AG04450 (cell line): ENCODE measurements at regions not wholly inside any gene's neighbourhood (a gene's known extent, or its start where the extent isn't known, plus 50 kb on each side); places are given as distances from the start of the nearest gene placed in this dataset.

Source experiments
- CTCF ChIA-PET: fragments of 300-600, 350-600 bp; formaldehyde crosslinking; extraction: SDS; loops from one replicate; lab custom pipeline; 2022; ENCODE audit warnings: antibody characterized with exemption, inconsistent platforms; lab: Charles Lee
- POLR2A ChIA-PET: fragments of 350-600 bp; formaldehyde crosslinking; extraction: SDS; loops from one replicate; lab custom pipeline; 2021; ENCODE audit warnings: antibody characterized with exemption, inconsistent platforms; lab: Yijun Ruan, JAX
- DNase-seq: peaks from one replicate; pipeline ENCODE4 v3.0.0-alpha.2; 2011; ENCODE audit warnings: low read depth, low spot score
- H3K27ac ChIP-seq: one replicate; pipeline ENCODE4 v1.5.1; 2012; ENCODE audit warnings: low read depth, low read length, control low read depth
- H3K27me3 ChIP-seq: one replicate; pipeline ENCODE4 v1.6.0; 2012; ENCODE audit warnings: low read length; ENCODE audit not compliant: control insufficient read depth, insufficient read depth
- H3K4me3 ChIP-seq: 2 replicates; pipeline ENCODE4 v1.5.1; 2011; ENCODE audit warnings: mild to moderate bottlenecking, low read depth, low read length, control low read depth
- H3K9me3 ChIP-seq: 2 replicates; pipeline ENCODE4 v1.5.1; 2012; ENCODE audit warnings: low read length; ENCODE audit not compliant: control insufficient read depth, insufficient read depth
- CTCF ChIP-seq: IDR thresholded peaks from 2 replicates; pipeline ENCODE4 v1.5.1; 2011; ENCODE audit warnings: low read depth, low read length, control low read depth, inconsistent platforms

- peaks cover 4% of the 10 kb centered on the region; the same call in 1 of the 2 replicates for H3K9me3 ChIP-seq
- H3K4me3 ChIP-seq = no peak overlapping the region
- no peak overlapping the region for H3K27ac ChIP-seq
- no peak for DNase-seq
- ChIA-PET POLR2A (no interaction called here), CTCF (no interaction called here)
- no peak for TF ChIP-seq CTCF
- no peaks in the 10 kb centered on the region for H3K27me3 ChIP-seq
Measured at GRCh38 chr16:59941594-59941993, 1207.5 kb upstream of the GOT2 start.

GRCh38 chr16:59920054-59920453 is 1185.9 kb upstream of the GOT2 start:
- DNase-seq = no peak
- Histone ChIP-seq H3K9me3 (no peaks in the 10 kb centered on the region), H3K27me3 (no peaks in the 10 kb centered on the region), H3K4me3 (no peak overlapping the region), H3K27ac (no peak overlapping the region)
- POLR2A ChIA-PET = no interaction called here
- TF ChIP-seq CTCF = no peak
- CTCF ChIA-PET = interaction anchor here (0.7 kb wide), 1 partner anchor 12 kb away, joined by 3 read pairs; no protein-coding TSS in a partner anchor

GRCh38 chr16:59913666-59914065 is 1179.5 kb upstream of the GOT2 start:
- no peak overlapping the region for H3K4me3 ChIP-seq
- ChIA-PET POLR2A (no interaction called here), CTCF (no interaction called here)
- no peaks in the 10 kb centered on the region for H3K9me3 ChIP-seq
- H3K27me3 ChIP-seq = no peaks in the 10 kb centered on the region
- TF ChIP-seq CTCF = no peak
- H3K27ac ChIP-seq = no peak overlapping the region
- DNase-seq = no peak

- no peak overlapping the region for H3K27ac ChIP-seq
- no peaks in the 10 kb centered on the region for H3K27me3 ChIP-seq
- no peak for DNase-seq
- no peak for TF ChIP-seq CTCF
- H3K9me3 ChIP-seq = no peaks in the 10 kb centered on the region
- no peak overlapping the region for H3K4me3 ChIP-seq
- POLR2A ChIA-PET = no interaction called here
- CTCF ChIA-PET = no interaction called here
Measured at GRCh38 chr16:59909262-59909661, 1175.1 kb upstream of the GOT2 start.

GRCh38 chr16:59907611-59908010 is 1173.5 kb upstream of the GOT2 start:
- H3K4me3 ChIP-seq = no peak overlapping the region
- no peak overlapping the region for H3K27ac ChIP-seq
- no peaks in the 10 kb centered on the region for H3K27me3 ChIP-seq
- CTCF ChIA-PET = no interaction called here
- POLR2A ChIA-PET = no interaction called here
- H3K9me3 ChIP-seq = no peaks in the 10 kb centered on the region
- no peak for TF ChIP-seq CTCF
- no peak for DNase-seq
